Activated T-cell treated with anti-CD3 and anti-CD28 coated beads, Interleukin-2, amount 50 U/mL, for 24 hours (primary cell): ENCODE measurements at regions not wholly inside any gene's neighbourhood (a gene's known extent, or its start where the extent isn't known, plus 50 kb on each side); places are given as distances from the start of the nearest gene placed in this dataset.

ENCODE experiments used
- DNase-seq: peaks from one replicate; pipeline ENCODE4 v3.0.0-alpha.2; 2020
- H3K27ac Mint-ChIP-seq: 2 replicates; pipeline ENCODE4 v1.8.0; 2020; ENCODE audit warnings: mild to moderate bottlenecking, mixed read lengths
- H3K27me3 Mint-ChIP-seq: 2 replicates; pipeline ENCODE4 v1.8.0; 2020; ENCODE audit warnings: mixed read lengths
- H3K36me3 Mint-ChIP-seq: 2 replicates; pipeline ENCODE4 v1.8.0; 2020; ENCODE audit warnings: low read depth, mixed read lengths
- H3K4me1 Mint-ChIP-seq: 2 replicates; pipeline ENCODE4 v1.8.0; 2020; ENCODE audit warnings: low read depth, mixed read lengths
- H3K4me3 Mint-ChIP-seq: 2 replicates; pipeline ENCODE4 v1.8.0; 2020; ENCODE audit warnings: mild to moderate bottlenecking, moderate library complexity, mixed read lengths
- H3K9me3 Mint-ChIP-seq: 2 replicates; pipeline ENCODE4 v1.8.0; 2020; ENCODE audit warnings: mixed read lengths

DNA sequence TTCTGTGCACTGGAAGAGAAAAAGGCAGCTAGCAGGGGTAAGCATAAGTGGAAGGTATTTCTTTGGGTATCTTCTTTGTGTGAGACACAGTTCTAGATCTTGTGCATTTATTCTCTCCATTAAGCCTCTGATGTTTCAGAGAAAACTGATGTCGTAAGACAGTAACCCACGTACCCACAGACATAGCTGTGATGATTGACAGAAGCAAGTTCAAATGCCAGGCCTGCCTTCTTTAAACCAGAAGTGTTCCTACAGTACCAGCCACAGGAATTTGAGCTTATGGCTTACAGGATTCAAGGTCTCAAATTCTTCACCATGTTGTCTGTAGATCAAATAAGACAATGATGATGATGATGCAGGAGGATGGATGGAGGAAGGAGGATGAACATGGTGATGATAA lies 161.4 kb upstream of the KCNJ16 start:
- H3K4me3 Mint-ChIP-seq: no peak overlapping the region
- no peaks in the 10 kb centered on the region for H3K27me3 Mint-ChIP-seq
- no peak overlapping the region for H3K27ac Mint-ChIP-seq
- no peaks in the 10 kb centered on the region for H3K4me1 Mint-ChIP-seq
- H3K36me3 Mint-ChIP-seq: no peaks in the 10 kb centered on the region
- H3K9me3 Mint-ChIP-seq: no peaks in the 10 kb centered on the region
- DNase-seq: no peak

DNA sequence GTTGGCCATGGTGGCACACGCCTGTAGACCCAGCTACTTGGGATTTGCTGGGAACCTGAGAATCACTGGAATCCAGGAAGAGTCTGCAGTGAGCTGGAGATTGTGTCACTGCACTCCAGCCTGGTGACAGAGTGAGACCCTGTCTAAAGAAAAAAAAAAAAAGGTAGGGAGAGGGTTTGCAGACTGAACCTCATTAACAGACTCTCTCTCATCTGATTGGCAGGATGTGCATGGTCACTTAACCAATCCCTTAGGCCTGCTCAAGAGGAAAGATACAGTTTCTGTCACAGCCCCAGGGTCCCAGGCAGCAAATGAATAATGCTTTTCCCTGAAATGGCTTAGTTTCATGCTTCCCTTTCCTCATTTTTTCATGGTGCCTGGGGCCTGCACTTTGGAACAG lies 160.5 kb upstream of the KCNJ16 start:
- no peaks in the 10 kb centered on the region for H3K4me1 Mint-ChIP-seq
- H3K27me3 Mint-ChIP-seq: no peaks in the 10 kb centered on the region
- no peaks in the 10 kb centered on the region for H3K36me3 Mint-ChIP-seq
- no peaks in the 10 kb centered on the region for H3K9me3 Mint-ChIP-seq
- DNase-seq: no peak
- no peak overlapping the region for H3K27ac Mint-ChIP-seq
- no peak overlapping the region for H3K4me3 Mint-ChIP-seq

DNA sequence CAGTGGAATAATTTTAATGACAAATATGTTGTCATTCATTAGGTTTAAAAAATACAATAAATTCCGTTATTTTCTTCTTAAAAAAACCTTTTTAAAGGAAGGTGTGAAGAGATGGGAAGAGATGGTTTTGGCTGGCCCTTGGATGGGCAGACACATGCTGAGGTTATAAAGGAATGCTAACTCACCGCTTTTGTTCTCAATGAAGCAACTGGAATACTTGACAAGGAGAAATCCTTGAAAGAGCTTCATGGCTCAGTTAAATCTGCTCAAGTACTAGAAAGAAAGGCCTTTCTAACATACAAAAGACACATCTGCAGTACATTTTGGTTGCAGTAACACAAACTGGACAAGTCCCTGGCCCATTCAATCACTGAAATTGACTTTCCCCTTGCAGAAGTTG lies 158.3 kb upstream of the KCNJ16 start:
- Mint-ChIP-seq H3K9me3 (no peaks in the 10 kb centered on the region), H3K4me3 (no peak overlapping the region), H3K27me3 (no peaks in the 10 kb centered on the region), H3K36me3 (no peaks in the 10 kb centered on the region), H3K27ac (no peak overlapping the region), H3K4me1 (no peaks in the 10 kb centered on the region)
- DNase-seq: no peak

DNA sequence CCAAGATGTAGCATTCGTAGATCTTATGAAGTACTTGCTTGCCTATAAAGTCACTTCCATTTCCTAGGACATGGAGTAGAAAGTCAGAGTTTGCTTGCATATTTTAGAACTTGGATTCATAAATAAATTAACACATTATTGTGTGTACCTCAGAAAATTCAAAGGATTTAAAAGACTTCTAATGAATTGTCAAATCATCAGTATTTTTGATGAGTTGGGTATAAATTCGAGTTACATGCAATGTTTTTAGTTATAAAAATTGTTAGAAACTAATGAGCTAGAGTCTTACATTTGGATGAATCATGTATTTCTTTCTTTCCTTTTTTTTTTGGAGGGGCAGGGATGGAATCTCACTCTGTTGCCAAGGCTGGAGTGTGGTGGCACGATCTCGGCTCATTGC lies 156.9 kb upstream of the KCNJ16 start:
- H3K27ac Mint-ChIP-seq: no peak overlapping the region
- no peaks in the 10 kb centered on the region for H3K4me1 Mint-ChIP-seq
- H3K9me3 Mint-ChIP-seq: no peaks in the 10 kb centered on the region
- no peak for DNase-seq
- H3K36me3 Mint-ChIP-seq: no peaks in the 10 kb centered on the region
- no peak overlapping the region for H3K4me3 Mint-ChIP-seq
- H3K27me3 Mint-ChIP-seq: no peaks in the 10 kb centered on the region

DNA sequence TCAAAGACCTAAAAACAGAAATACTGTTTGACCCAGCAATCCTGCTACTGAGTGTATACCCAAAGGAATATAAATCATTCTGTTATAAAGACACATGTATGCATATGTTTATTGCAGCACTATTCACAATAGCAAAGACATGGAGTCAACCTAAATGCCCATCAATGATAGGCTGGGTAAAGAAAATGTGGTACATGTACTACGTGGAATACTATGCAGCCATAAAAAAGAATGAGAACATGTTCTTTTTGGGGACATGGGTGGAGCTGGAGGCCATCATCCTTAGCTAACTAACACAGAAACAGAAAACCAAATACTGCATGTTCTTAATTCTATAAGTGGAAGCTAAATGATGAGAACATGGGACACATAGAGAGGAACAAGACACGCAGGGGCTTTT lies 155.2 kb upstream of the KCNJ16 start:
- Mint-ChIP-seq H3K9me3 (no peaks in the 10 kb centered on the region), H3K27ac (no peak overlapping the region), H3K4me1 (no peaks in the 10 kb centered on the region), H3K36me3 (no peaks in the 10 kb centered on the region), H3K27me3 (no peaks in the 10 kb centered on the region), H3K4me3 (no peak overlapping the region)
- DNase-seq: no peak

DNA sequence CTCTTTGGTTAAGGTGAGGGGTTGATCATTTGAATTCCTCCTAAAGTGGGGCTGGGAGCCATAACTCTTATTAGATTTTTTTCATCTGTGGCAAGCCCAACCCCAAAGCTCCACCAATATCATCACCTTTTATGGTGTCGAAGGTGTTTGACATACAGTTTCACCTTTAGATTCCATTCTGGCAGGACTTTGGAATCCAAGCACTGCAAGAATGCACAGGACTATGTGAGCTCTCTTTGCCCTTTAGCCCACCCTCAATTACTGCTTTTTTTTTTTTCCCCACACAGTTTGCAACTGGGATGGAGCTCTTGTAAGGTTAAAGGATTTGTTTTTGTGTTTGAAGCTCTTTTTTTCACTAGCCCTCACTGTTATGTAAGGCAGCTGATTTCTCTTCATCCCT lies 154.0 kb upstream of the KCNJ16 start:
- no peak for DNase-seq
- Mint-ChIP-seq H3K27me3 (no peaks in the 10 kb centered on the region), H3K9me3 (no peaks in the 10 kb centered on the region), H3K27ac (no peak overlapping the region), H3K4me3 (no peak overlapping the region), H3K36me3 (no peaks in the 10 kb centered on the region), H3K4me1 (no peaks in the 10 kb centered on the region)

DNA sequence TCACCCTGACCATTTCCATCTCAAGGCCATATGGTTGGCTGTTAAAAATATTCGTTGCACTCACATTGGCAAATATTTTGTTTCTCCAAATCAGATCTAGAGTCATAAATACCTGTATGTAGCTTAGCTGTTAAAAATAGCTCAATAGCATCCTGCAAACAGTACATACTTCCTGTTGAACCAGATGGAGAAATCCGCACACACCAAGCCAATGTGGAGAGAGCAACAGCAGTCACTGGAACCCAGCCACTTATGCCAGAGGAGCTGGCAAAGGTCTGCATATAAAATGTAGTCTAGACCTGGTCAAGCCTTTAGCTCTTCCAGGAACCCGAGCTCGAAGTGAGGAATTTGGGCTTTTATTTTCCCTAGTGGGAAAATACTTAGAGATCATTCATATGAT lies 146.4 kb upstream of the KCNJ16 start:
- Mint-ChIP-seq H3K27ac (no peak overlapping the region), H3K36me3 (no peaks in the 10 kb centered on the region), H3K27me3 (no peaks in the 10 kb centered on the region), H3K4me3 (no peak overlapping the region), H3K9me3 (peaks cover 2% of the 10 kb centered on the region), H3K4me1 (no peaks in the 10 kb centered on the region)
- no peak for DNase-seq

DNA sequence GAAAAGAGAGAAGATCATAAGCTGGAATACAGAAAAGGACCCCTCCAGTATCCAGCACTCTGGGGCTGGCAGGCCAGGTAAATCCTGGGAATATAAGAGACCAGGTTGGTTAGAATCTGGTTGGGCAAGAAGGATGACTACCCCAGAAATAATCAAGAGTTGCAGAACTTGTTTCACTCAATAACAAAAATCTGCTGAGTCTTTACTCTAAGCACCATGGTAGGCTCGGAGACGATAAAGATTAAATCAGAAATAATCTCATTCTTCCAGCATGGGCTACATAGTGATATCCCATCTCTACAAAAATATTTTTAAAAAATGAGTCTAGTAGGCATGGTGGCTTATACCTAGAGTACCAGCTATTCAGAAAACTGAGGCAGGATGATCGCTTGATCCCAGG lies 138.0 kb upstream of the KCNJ16 start:
- Mint-ChIP-seq H3K27ac (no peak overlapping the region), H3K9me3 (no peaks in the 10 kb centered on the region), H3K4me3 (no peak overlapping the region), H3K4me1 (no peaks in the 10 kb centered on the region), H3K36me3 (no peaks in the 10 kb centered on the region), H3K27me3 (no peaks in the 10 kb centered on the region)
- no peak for DNase-seq

DNA sequence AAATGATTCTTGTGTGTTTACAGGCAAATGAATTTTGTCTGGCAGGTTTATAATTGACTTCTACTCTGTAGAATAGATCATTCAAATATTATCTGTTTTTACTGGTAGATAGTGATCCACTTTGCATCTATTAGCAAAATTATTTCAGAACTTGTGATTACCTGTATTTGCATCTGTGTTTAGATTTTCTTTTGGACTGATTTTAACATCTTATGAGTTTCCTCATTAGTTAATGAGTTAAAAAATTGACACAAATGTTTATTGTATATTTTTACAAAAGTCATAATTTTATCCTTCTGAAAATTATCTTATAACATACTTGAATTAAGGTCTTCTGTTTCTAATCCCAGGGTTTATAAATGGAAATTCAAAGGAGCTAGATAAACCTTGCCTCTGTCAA lies 132.0 kb upstream of the KCNJ16 start:
- no peak for DNase-seq

DNA sequence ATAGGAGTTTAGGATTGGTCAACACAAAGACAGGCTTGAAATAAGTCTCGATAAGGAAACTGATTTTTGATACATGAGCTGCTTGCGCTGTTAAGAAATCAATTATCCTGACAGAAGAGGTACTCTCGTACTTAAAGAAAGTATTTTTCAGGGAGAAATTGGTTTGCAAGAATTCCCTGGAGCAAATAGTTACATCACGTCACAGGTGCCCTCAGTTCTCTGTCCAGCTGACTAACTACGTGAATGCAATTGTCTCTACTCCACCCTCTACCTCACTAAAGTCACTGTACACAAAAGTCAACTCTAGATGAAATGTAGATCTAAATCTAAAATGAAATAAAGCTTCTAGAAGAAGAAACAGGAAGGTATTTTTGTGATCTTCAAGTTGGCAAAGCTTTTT lies 130.6 kb upstream of the KCNJ16 start:
- Mint-ChIP-seq H3K4me3 (no peak overlapping the region), H3K4me1 (no peaks in the 10 kb centered on the region), H3K36me3 (no peaks in the 10 kb centered on the region), H3K27me3 (peaks cover 5% of the 10 kb centered on the region), H3K27ac (no peak overlapping the region), H3K9me3 (no peaks in the 10 kb centered on the region)
- DNase-seq: no peak

More for the DNA sequence above, 132.0 kb upstream of the KCNJ16 start:
- Mint-ChIP-seq H3K27me3 (peaks cover 5% of the 10 kb centered on the region), H3K36me3 (no peaks in the 10 kb centered on the region), H3K27ac (no peak overlapping the region), H3K4me1 (no peaks in the 10 kb centered on the region), H3K4me3 (no peak overlapping the region), H3K9me3 (no peaks in the 10 kb centered on the region)

DNA sequence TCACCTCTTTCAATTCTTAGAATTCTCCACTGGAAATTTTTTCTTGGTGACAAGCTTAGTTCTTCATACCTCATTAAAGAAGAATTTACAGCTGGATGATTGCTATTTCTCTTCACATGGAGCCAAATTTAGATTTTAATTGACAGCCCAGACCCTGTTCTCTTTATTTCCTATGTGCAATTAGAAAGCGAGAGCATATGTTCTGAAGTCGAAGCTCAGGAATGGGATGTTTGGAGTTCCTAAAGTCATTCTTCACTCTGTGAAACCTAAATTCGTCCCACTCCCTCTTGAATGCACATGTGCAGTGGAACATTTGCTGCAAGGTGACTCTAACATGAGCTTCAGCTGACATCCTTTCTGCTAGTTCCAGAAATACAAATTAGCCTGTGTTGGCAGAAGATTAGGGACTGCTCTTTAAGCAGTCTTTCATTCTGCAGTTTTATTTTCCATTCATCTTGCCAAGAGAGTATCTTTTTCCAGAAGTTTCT lies 129.3 kb upstream of the KCNJ16 start:
- no peak overlapping the region for H3K4me3 Mint-ChIP-seq
- no peaks in the 10 kb centered on the region for H3K36me3 Mint-ChIP-seq
- H3K4me1 Mint-ChIP-seq: no peaks in the 10 kb centered on the region
- DNase-seq: no peak
- H3K27me3 Mint-ChIP-seq: peaks cover 5% of the 10 kb centered on the region
- no peaks in the 10 kb centered on the region for H3K9me3 Mint-ChIP-seq
- no peak overlapping the region for H3K27ac Mint-ChIP-seq

DNA sequence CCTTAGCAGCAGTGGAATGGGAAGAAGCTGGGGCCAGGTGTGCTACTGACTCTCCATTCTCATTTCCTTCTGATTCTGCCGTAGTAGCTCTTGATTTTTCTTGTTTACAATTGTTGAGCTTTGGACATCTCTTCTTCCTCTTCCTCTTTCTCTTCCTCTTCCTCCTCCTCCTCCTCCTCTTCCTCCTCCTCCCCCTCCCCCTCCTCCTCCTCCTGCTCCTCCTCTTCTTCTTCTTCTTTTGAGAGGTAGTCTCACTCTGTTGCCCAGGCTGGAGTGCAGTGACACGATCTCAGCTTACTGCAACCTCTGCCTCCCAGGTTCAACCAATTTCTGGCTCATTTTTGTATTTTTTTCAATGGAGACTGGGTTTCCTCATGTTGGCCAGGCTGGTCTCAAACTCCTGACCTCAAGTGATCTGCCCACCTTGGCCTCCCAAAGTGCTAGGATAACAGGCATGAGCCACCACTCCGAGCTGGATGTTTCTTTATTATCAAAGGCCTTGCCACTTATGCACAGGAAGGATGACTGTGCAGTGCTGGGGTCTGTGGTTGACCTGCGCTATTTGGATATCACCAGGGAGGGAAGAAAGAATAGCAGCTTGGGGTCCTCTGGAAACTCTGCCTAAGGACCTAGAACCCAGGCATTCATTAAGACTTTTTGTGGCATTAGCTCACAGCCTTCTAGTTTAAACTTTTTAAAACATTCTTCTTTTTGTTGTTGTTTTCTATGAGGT lies 127.8 kb upstream of the KCNJ16 start:
- H3K36me3 Mint-ChIP-seq: no peaks in the 10 kb centered on the region
- no peaks in the 10 kb centered on the region for H3K9me3 Mint-ChIP-seq
- H3K27ac Mint-ChIP-seq: no peak overlapping the region
- H3K27me3 Mint-ChIP-seq: peaks cover 5% of the 10 kb centered on the region
- H3K4me1 Mint-ChIP-seq: no peaks in the 10 kb centered on the region
- no peak overlapping the region for H3K4me3 Mint-ChIP-seq
- no peak for DNase-seq

DNA sequence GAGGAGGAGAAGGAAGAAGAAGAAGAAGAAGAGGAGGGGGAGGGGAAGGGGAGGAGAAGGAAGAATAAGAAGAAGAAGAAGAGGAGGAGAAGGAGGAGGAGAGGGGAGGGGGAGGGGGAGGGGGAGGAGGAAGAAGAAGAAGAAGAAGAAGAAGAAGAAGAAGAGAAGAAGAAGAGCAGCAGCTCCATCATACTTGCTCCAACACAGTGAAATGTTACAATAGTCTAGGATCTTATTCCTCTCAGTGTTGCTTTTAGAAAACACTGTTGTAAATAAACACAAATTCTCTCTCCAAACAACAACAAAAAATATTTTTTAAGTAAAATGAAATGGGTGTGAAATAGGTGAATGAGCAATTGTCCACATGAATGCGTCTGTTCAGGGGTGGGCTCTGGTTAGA lies 126.6 kb upstream of the KCNJ16 start:
- no peaks in the 10 kb centered on the region for H3K4me1 Mint-ChIP-seq
- H3K9me3 Mint-ChIP-seq: no peaks in the 10 kb centered on the region
- peaks cover 5% of the 10 kb centered on the region for H3K27me3 Mint-ChIP-seq
- H3K27ac Mint-ChIP-seq: no peak overlapping the region
- H3K36me3 Mint-ChIP-seq: no peaks in the 10 kb centered on the region
- H3K4me3 Mint-ChIP-seq: no peak overlapping the region
- no peak for DNase-seq

DNA sequence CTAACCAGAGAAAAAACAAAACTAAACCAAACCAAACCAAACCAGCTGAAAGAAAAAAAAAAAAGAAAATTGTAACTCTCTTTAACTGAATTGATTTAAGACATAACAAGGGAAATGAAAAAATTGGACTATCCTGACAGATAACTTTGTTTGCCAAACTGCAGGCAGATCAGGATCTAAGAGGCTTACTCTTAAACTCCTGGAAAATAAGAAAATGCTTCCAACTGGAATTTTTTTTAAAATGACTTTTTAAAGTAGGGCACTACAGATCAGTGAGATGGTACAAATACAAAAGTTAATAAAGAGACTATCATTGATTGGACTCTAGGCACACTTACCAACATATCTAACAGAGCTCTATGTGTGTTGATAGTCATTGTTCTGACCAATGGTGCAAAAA lies 125.5 kb upstream of the KCNJ16 start:
- H3K4me1 Mint-ChIP-seq: no peaks in the 10 kb centered on the region
- H3K4me3 Mint-ChIP-seq: no peak overlapping the region
- H3K9me3 Mint-ChIP-seq: no peaks in the 10 kb centered on the region
- H3K36me3 Mint-ChIP-seq: no peaks in the 10 kb centered on the region
- no peak for DNase-seq
- no peak overlapping the region for H3K27ac Mint-ChIP-seq
- peaks cover 5% of the 10 kb centered on the region for H3K27me3 Mint-ChIP-seq

DNA sequence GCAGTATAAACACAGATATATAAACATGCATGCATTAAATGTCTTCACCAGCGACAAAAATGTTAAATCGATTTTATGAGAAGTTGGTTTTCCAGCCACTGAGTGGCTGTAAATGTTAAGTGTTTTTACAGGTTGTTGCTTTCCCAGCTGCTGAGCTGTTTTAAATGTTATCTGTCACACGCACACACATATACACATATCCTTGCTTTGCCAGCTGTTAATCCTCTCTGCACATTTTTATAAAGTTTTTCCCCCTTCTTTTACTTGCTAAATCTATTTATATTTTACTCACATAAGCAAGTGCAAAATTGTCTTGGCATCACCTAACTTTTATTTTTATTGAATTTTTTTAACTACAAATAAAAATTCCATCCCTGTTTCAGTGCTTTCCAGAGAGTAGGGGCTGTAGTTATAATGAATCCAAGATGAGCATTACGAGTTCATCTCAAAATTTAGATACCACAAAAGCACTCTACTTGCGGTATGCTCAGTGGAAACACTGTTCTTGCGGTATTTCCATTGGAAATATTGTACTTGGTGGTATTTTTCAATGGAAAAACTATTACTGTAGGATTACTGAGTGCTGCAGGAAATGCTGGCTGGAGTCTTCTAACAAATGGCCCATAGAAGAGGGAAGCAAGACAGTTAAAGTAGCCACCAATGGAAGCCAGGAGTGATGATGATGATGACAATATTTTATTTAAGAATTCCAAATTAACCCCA lies 124.9 kb upstream of the KCNJ16 start:
- no peaks in the 10 kb centered on the region for H3K9me3 Mint-ChIP-seq
- no peaks in the 10 kb centered on the region for H3K4me1 Mint-ChIP-seq
- H3K4me3 Mint-ChIP-seq: no peak overlapping the region
- DNase-seq: no peak
- peaks cover 5% of the 10 kb centered on the region for H3K27me3 Mint-ChIP-seq
- H3K27ac Mint-ChIP-seq: no peak overlapping the region
- H3K36me3 Mint-ChIP-seq: no peaks in the 10 kb centered on the region
